ENCODE measurements at regions not wholly inside any gene's neighbourhood (a gene's known extent, or its start where the extent isn't known, plus 50 kb on each side); places are given as distances from the start of the nearest gene placed in this dataset.

GRCh38 chr1:232522189-232522588 lies 107.7 kb downstream of the SIPA1L2 start:
- TF ChIP-seq ZNF146 (CRISPR knock-in tag; IDR thresholded peaks at IDR 0.05; ENCODE audit: unreplicated experiment) (no peak), NR2C1 (IDR thresholded peaks at IDR 0.05) (no peak), NR2C1 (tag; IDR thresholded peaks at IDR 0.05) (no peak), HDGF (IDR thresholded peaks at IDR 0.05) (no peak), KAT8 (IDR thresholded peaks at IDR 0.05; ENCODE audit: low read depth) (no peak)

Data from K562 (cell line).